ENCODE measurements at regions not wholly inside any gene's neighbourhood (a gene's known extent, or its start where the extent isn't known, plus 50 kb on each side); places are given as distances from the start of the nearest gene placed in this dataset.

DNA sequence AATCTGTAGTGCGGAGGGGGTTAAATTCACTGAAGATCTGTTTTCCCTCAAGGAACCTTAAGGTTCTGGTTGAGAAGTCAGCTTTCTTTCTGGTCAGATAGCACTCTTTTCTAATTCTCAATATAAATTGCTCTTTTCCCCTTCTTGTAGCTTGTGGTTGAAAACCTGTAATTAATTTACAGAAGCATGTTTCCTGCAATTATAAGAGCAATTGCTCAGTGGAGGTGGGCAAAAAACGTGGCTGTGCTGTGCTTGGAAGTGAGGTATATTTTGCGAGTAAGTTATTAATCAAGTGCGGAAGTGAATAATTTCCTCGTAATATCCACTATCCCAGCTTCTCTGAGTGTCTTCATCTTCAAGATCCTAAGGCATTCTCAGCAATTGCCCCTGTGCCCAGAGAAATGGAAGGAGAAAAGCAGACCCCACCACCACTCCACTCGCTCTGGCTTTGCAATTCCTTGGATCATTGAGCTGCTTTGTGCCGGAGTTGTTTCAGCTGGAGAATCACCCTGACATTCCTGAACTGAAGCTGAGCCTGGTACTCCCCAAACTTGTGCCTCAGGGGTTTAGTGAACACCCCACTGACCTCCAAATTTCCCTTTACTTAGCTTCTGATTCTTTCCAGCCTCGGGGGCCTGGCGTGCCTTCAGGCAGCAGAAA, 140.6 kb downstream of the LRRC70 start:
- H3K9me3 ChIP-seq (ENCODE audit: control insufficient read depth, low read depth, low read length), result no peaks in the 10 kb centered on the region
- H3K4me3 ChIP-seq (ENCODE audit: low read length), result no peak overlapping the region
- H3K27me3 ChIP-seq (ENCODE audit: control insufficient read depth, insufficient read depth, low read length), result no peaks in the 10 kb centered on the region
- DNase-seq, result no peak
- H3K27ac ChIP-seq (ENCODE audit: low read length), result no peak overlapping the region
- peaks cover 6% of the 10 kb centered on the region for H3K4me1 ChIP-seq (ENCODE audit: control insufficient read depth, insufficient read depth, low read length)
- no CpG with 5 or more reads among the region's 9 CpGs for WGBS (ENCODE audit: insufficient coverage, low lambda C conversion rate)
- H3K36me3 ChIP-seq (ENCODE audit: control insufficient read depth, insufficient read depth, low read length), result no peaks in the 10 kb centered on the region

DNA sequence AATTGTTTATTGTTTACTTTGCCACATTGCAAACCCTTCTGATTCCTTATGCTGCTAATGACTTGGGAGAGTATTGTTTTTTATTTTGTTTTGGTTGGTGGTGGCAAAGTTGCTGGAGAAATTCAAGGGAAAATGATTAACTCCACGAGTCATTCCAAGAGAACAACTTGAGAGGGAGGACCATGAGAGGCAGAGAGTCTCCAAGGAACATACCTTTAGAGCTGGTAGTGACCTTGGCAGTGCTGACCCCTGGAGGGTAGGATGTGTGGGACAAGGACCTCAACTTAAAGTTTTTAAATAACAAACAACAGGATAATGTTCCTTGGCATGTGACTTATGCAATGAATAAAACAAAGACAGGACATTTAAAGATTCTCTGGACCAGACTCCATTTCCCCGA, 139.7 kb downstream of the LRRC70 start:
- Histone ChIP-seq H3K9me3 (ENCODE audit: control insufficient read depth, low read depth, low read length) (no peaks in the 10 kb centered on the region), H3K36me3 (ENCODE audit: control insufficient read depth, insufficient read depth, low read length) (no peaks in the 10 kb centered on the region), H3K4me1 (ENCODE audit: control insufficient read depth, insufficient read depth, low read length) (peaks cover 6% of the 10 kb centered on the region), H3K27ac (ENCODE audit: low read length) (no peak overlapping the region), H3K27me3 (ENCODE audit: control insufficient read depth, insufficient read depth, low read length) (no peaks in the 10 kb centered on the region), H3K4me3 (ENCODE audit: low read length) (no peak overlapping the region)
- 100% methylated on average over 1 of the region's 2 CpGs for WGBS (ENCODE audit: insufficient coverage, low lambda C conversion rate)
- DNase-seq, result no peak

DNA sequence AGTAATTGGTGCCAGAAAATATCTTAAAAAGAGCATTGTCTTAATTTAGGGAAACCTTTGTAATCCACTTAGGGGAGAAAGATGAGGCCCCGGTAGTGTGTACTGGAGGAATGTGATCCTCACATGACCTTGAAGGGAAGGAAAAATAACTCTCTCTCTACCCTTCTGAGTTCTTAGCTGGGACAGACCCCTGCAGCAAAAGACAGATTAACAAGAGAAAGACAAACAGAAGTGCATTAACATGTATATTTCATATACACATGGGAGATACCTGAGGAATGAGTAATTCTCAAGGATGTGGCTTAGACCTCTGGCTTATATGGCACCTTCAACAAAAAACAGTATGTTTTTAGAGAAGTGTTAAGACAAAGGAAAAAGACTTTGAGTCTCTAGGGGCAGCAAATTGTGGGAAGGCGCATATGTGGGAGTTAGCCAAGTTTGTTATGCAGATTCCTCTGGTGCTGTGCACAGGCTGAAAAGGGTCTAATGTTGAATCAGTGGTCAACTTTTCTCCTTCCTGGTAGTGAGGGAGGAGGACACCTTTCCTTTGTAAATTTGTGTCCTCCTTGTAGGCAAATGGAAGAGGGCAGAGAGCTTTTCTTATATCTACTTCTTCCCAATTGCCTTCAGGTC, 138.8 kb downstream of the LRRC70 start:
- H3K4me1 ChIP-seq (ENCODE audit: control insufficient read depth, insufficient read depth, low read length), result peaks cover 6% of the 10 kb centered on the region
- no CpG with 5 or more reads among the region's 2 CpGs for WGBS (ENCODE audit: insufficient coverage, low lambda C conversion rate)
- no peaks in the 10 kb centered on the region for H3K27me3 ChIP-seq (ENCODE audit: control insufficient read depth, insufficient read depth, low read length)
- no peak overlapping the region for H3K4me3 ChIP-seq (ENCODE audit: low read length)
- H3K9me3 ChIP-seq (ENCODE audit: control insufficient read depth, low read depth, low read length), result no peaks in the 10 kb centered on the region
- no peaks in the 10 kb centered on the region for H3K36me3 ChIP-seq (ENCODE audit: control insufficient read depth, insufficient read depth, low read length)
- no peak overlapping the region for H3K27ac ChIP-seq (ENCODE audit: low read length)
- DNase-seq, result no peak

DNA sequence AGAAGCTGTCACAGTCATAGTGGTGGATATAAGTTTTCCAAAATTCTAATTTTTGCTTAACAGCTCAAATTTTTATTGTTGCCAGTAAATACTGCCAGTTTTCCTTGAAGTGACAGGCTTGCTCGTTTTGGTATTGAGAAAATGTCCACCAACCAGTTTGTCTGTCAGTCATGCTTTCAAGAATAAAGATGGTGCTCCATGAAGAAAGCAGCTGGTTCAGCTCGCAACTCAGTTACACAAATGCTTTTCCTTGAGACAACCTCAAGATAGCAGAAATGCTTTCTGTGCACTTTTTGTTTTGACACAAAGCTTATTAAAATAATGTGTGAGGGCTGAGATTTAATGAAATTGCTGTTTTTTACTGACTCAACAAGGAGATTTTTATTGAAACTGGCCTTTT, 135.7 kb downstream of the LRRC70 start:
- no peaks in the 10 kb centered on the region for H3K27me3 ChIP-seq (ENCODE audit: control insufficient read depth, insufficient read depth, low read length)
- no CpG with 5 or more reads among the region's 2 CpGs for WGBS (ENCODE audit: insufficient coverage, low lambda C conversion rate)
- H3K4me3 ChIP-seq (ENCODE audit: low read length), result no peak overlapping the region

DNA sequence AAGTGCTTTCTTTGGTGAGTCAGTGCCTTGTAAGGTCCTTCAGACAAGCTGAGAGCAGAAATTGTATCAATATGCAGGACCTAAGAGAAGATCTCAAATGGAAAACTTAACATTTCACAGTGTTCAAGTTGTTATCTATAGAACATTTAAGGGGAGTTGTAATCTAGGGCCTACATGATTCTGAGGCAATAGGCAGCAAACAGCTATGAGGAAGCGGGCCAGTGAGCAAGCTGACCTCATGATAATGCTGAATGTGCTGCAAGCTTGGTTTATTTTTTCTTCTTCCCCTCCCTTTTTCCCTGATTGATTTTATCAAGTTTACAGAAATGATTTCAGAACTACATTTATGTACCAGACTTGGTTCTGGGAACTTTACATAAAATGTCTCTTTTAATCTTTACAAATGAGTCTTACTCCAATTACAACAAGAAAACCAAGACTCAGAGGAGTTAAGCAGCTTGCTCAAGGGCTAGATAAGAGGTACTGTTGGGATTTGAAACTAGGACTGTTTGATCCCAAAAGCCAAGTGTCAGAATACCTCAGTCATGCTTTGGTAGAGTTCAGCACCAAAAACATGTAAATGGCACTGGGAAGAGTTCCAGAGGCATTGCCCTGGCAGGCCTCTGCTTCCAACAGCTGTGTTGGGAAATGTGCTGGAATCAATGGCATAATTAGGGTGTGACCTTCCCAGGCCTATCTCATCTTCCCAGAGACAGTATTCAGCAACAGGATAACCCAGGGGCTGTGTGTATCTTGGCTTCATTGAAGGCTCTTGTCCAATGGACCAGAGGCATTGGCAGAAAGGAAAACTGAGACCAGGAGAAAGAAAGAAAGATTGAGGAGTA, 130.1 kb downstream of the LRRC70 start:
- Histone ChIP-seq H3K4me1 (ENCODE audit: control insufficient read depth, insufficient read depth, low read length) (no peaks in the 10 kb centered on the region), H3K27me3 (ENCODE audit: control insufficient read depth, insufficient read depth, low read length) (no peaks in the 10 kb centered on the region), H3K9me3 (ENCODE audit: control insufficient read depth, low read depth, low read length) (peaks cover 6% of the 10 kb centered on the region), H3K27ac (ENCODE audit: low read length) (no peak overlapping the region), H3K4me3 (ENCODE audit: low read length) (no peak overlapping the region), H3K36me3 (ENCODE audit: control insufficient read depth, insufficient read depth, low read length) (no peaks in the 10 kb centered on the region)
- no peak for DNase-seq
- no CpG with 5 or more reads among the region's 1 CpG for WGBS (ENCODE audit: insufficient coverage, low lambda C conversion rate)

More for the DNA sequence above, 135.7 kb downstream of the LRRC70 start:
- DNase-seq, result no peak
- Histone ChIP-seq H3K36me3 (ENCODE audit: control insufficient read depth, insufficient read depth, low read length) (no peaks in the 10 kb centered on the region), H3K27ac (ENCODE audit: low read length) (no peak overlapping the region), H3K4me1 (ENCODE audit: control insufficient read depth, insufficient read depth, low read length) (peaks cover under 1% of the 10 kb centered on the region), H3K9me3 (ENCODE audit: control insufficient read depth, low read depth, low read length) (peaks cover 3% of the 10 kb centered on the region)

DNA sequence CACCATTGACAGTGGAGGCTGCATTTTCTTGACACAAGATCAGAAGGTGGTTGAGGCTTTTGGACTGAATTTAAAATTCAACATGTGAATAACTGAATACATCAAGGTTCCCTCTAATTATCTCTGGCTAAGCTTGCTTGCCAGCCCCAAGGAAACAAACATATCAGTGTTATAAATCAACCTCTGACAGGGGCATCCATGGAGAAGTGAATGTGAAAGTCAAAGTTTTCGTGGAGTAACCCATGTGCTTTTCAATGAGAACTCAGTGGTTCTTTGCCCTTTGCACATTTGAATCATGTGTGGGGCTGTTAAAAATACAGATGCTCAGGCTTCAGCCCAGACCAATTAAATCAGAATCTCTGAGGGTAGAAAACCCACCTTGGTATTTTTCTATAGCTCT, 128.9 kb downstream of the LRRC70 start:
- peak in 1 of 2 donors; percentile 14 for DNase-seq
- H3K36me3 ChIP-seq (ENCODE audit: control insufficient read depth, insufficient read depth, low read length), result no peaks in the 10 kb centered on the region
- WGBS (ENCODE audit: insufficient coverage, low lambda C conversion rate), result no CpG with 5 or more reads among the region's 1 CpG

DNA sequence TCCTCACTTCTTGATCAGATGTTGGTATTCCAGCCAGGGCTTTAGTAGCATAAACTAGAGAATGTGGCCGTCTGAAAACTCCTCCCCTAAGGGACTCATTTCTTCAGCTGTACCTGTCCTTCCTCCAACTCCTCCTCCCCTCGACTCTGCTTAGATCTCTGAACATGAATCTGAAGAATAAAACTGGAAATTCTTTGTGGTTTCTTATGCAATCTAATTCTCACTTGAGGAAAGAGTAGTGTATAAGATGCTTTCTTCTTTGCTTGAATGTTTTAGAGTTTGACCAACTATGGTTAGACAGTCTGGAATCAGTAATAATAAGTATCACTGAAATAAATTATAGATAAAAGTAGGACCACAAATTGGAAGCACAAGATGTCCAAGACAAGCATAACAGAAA, 128.5 kb downstream of the LRRC70 start:
- no peak overlapping the region for H3K27ac ChIP-seq (ENCODE audit: low read length)
- no peak for DNase-seq
- H3K4me1 ChIP-seq (ENCODE audit: control insufficient read depth, insufficient read depth, low read length), result no peaks in the 10 kb centered on the region
- no peaks in the 10 kb centered on the region for H3K36me3 ChIP-seq (ENCODE audit: control insufficient read depth, insufficient read depth, low read length)
- H3K4me3 ChIP-seq (ENCODE audit: low read length), result no peak overlapping the region
- no CpG with 5 or more reads among the region's 2 CpGs for WGBS (ENCODE audit: insufficient coverage, low lambda C conversion rate)
- H3K9me3 ChIP-seq (ENCODE audit: control insufficient read depth, low read depth, low read length), result peaks cover 6% of the 10 kb centered on the region
- H3K27me3 ChIP-seq (ENCODE audit: control insufficient read depth, insufficient read depth, low read length), result no peaks in the 10 kb centered on the region

More for the DNA sequence above, 128.9 kb downstream of the LRRC70 start:
- Histone ChIP-seq H3K4me1 (ENCODE audit: control insufficient read depth, insufficient read depth, low read length) (no peaks in the 10 kb centered on the region), H3K27me3 (ENCODE audit: control insufficient read depth, insufficient read depth, low read length) (no peaks in the 10 kb centered on the region), H3K4me3 (ENCODE audit: low read length) (no peak overlapping the region), H3K9me3 (ENCODE audit: control insufficient read depth, low read depth, low read length) (peaks cover 6% of the 10 kb centered on the region), H3K27ac (ENCODE audit: low read length) (no peak overlapping the region)

DNA sequence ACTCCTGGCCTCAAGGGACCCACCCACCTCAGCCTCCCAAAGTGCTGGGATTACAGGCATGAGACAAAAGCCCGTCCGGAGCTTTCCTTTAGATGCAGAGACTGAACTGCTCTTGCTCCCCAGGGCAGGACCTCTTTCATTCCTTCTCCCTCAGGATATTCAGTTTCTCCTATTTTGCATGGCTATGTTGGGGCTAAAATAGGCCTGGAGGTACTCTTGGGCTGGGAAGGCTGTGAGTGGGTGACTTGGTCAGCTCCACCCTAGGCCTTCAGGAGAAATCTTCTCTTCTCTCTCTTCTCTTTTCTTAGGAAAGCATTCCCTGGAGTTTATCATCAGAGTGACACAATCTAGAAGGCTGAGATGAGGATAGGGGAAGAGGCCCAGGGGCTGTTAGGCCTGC, 126.4 kb downstream of the LRRC70 start:
- H3K27ac ChIP-seq (ENCODE audit: low read length), result no peak overlapping the region
- WGBS (ENCODE audit: insufficient coverage, low lambda C conversion rate), result no CpG with 5 or more reads among the region's 2 CpGs
- H3K4me1 ChIP-seq (ENCODE audit: control insufficient read depth, insufficient read depth, low read length), result no peaks in the 10 kb centered on the region
- no peaks in the 10 kb centered on the region for H3K27me3 ChIP-seq (ENCODE audit: control insufficient read depth, insufficient read depth, low read length)
- no peak overlapping the region for H3K4me3 ChIP-seq (ENCODE audit: low read length)
- no peak for DNase-seq
- H3K9me3 ChIP-seq (ENCODE audit: control insufficient read depth, low read depth, low read length), result peaks cover 6% of the 10 kb centered on the region
- H3K36me3 ChIP-seq (ENCODE audit: control insufficient read depth, insufficient read depth, low read length), result no peaks in the 10 kb centered on the region

DNA sequence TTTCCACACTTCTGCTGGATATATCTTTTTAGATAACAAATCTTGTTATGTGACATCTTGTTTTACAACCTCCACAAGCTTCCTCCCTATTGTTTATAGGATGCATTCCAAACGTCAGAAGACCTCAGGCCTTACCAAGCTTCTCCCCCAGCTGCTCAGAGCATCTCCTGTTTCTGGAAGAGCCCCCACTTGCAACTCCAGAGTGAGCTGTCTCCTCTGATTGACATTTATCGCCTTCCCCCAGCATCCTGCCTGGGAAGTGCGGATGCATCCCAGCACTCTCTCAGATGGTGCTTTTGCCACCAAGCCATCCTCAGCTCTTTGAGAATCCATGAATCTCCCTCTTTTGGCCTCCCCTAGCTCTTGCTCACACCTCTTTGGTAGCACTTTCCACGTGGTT, 123.5 kb downstream of the LRRC70 start:
- WGBS (ENCODE audit: insufficient coverage, low lambda C conversion rate), result 100% methylated on average over 1 of the region's 4 CpGs
- DNase-seq, result no peak

DNA sequence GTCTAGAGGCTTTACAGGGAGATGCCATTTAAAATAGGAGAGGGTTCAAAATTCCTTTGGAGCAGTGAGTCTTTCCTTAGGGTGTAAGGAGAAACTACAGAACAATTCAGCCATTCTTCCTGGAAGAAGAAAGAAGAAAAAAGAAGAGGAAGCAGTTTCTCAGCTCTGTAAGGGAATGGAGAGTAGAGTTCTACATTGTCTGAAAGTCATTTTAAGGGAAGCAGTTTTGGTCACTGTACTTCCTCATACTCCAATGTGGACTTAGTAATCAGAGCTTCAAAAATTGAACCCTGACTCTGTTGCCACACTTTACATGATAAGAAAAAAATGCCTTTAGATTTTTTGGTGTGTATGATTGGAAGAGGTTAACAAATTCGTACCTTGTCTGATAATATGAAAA, 122.4 kb downstream of the LRRC70 start:
- H3K36me3 ChIP-seq (ENCODE audit: control insufficient read depth, insufficient read depth, low read length), result no peaks in the 10 kb centered on the region
- no peak overlapping the region for H3K4me3 ChIP-seq (ENCODE audit: low read length)
- H3K4me1 ChIP-seq (ENCODE audit: control insufficient read depth, insufficient read depth, low read length), result no peaks in the 10 kb centered on the region
- no peaks in the 10 kb centered on the region for H3K9me3 ChIP-seq (ENCODE audit: control insufficient read depth, low read depth, low read length)
- no peaks in the 10 kb centered on the region for H3K27me3 ChIP-seq (ENCODE audit: control insufficient read depth, insufficient read depth, low read length)
- no peak for DNase-seq
- 89% methylated on average over 1 of the region's 1 CpG for WGBS (ENCODE audit: insufficient coverage, low lambda C conversion rate)
- H3K27ac ChIP-seq (ENCODE audit: low read length), result no peak overlapping the region

More for the DNA sequence above, 123.5 kb downstream of the LRRC70 start:
- no peaks in the 10 kb centered on the region for H3K36me3 ChIP-seq (ENCODE audit: control insufficient read depth, insufficient read depth, low read length)
- H3K4me1 ChIP-seq (ENCODE audit: control insufficient read depth, insufficient read depth, low read length), result no peaks in the 10 kb centered on the region
- H3K4me3 ChIP-seq (ENCODE audit: low read length), result no peak overlapping the region
- no peaks in the 10 kb centered on the region for H3K27me3 ChIP-seq (ENCODE audit: control insufficient read depth, insufficient read depth, low read length)
- no peak overlapping the region for H3K27ac ChIP-seq (ENCODE audit: low read length)
- H3K9me3 ChIP-seq (ENCODE audit: control insufficient read depth, low read depth, low read length), result no peaks in the 10 kb centered on the region

Data from large intestine (tissue), 3 donors.